NCI-H69 (cell line): ENCODE measurements at regions not wholly inside any gene's neighbourhood (a gene's known extent, or its start where the extent isn't known, plus 50 kb on each side); places are given as distances from the start of the nearest gene placed in this dataset.

Experiments
- DNase-seq: peaks from one replicate; lab custom pipeline; 2025; lab: John Stamatoyannopoulos, UW

DNA sequence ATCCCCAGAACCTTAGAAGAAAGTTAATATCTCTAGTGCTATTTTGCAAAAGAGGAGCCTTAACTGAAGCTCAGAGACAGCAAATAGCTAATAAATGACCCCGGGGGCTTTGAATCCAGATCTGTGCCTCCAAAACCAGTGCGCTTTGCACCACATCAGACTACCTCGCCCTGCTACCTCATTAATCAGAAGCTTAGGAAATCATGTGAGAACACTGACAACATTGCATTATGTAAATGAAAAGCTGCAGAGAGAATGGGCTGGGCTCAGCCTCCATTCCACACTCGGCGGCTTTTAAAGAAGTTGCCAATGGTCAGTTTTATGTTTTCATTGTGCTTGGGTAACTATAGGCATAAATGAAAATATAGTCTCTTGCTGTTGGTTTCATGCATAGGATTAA is 54.0 kb upstream of the STMND1 start:
- no peak for DNase-seq

DNA sequence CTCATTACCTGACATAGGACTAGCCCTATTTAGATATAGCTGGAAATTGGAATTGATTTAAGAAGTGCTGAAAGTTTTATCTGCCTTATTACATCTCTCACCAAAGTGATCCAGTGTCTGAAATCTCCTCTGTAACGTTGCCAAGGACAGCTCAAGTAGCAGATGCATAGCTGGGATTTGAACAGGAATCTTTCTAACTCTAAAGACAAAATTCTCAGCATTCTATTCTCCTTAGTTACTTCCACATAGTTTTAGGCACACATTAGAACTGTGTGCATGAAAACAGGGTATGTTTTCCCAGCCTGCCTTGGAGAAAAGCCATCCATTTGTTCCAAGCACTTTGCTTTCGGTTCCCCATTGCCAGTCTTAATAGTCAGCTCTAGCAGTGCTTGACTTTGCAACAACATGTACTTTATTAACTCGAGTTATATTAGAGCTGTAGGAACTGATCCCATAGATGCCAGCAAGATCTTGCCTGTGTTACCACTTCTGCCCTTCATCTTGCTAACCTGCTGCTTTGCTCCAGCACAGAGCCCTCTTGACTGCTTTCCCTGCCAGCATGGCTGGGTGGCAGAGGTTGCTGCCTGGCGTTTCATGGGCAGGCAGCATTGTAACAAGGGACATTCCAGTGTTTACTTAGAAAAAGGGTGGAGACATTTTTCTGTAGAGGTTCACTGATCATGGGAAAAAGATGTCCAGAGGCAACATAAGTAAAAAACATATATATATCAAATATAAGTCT is 56.1 kb upstream of the STMND1 start:
- peak; percentile 26 for DNase-seq

DNA sequence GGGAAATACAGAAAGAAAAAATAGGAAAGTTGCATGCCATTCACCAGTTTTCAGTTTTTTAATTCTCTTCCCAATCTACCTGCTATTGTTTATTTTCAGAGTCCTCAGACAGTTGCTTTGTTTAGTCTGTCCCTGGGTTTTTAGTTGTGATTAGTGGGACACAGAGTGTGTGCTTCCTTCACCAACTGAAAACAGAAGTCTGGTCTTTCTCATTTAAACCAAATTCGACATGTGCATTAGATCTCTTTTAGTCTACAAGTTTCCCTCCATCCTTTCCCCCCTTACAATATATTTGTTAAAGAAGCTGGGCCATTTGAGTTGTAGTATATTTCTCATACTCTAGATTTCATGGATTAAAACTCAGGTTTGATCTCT is 58.7 kb upstream of the STMND1 start:
- no peak for DNase-seq

GRCh38 chr6:17042422-17043147 is 59.3 kb upstream of the STMND1 start:
- peak; percentile 80 for DNase-seq

DNA sequence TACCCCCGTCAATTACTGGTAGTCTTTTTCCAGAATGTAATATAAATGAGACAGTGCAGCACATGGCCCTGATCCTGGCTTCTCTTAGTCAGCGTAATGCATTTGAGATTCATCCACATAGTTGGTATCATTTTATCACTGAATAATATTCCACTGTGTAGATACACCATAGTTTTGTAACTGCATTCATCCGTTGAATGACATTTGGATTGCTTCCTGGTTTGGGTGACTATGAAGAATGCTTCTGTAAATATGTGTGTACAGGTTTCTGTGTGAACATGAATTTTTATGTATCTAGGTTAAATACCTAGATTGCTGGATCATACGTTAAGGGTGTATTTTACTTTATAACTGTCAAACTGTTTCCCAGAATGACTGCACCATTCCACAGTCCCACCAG is 62.6 kb upstream of the STMND1 start:
- no peak for DNase-seq

GRCh38 chr6:17038316-17038715 is 63.5 kb upstream of the STMND1 start:
- DNase-seq: no peak

DNA sequence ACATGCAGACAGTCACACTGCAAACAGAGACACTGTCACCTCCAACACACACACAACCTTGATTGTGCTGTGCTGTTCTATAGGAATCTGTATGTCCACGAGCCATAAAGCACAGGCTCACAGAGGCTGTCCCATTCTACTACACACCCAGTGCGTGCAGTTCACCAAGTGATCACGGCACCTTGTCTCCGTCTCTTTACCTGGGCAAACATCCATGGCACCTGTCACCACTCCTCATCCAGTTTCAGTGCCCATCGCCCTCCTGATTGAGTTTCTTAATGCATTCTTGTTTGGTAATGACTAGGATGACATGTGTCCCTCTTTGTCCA is 65.8 kb upstream of the STMND1 start:
- DNase-seq: peak; percentile 20

DNA sequence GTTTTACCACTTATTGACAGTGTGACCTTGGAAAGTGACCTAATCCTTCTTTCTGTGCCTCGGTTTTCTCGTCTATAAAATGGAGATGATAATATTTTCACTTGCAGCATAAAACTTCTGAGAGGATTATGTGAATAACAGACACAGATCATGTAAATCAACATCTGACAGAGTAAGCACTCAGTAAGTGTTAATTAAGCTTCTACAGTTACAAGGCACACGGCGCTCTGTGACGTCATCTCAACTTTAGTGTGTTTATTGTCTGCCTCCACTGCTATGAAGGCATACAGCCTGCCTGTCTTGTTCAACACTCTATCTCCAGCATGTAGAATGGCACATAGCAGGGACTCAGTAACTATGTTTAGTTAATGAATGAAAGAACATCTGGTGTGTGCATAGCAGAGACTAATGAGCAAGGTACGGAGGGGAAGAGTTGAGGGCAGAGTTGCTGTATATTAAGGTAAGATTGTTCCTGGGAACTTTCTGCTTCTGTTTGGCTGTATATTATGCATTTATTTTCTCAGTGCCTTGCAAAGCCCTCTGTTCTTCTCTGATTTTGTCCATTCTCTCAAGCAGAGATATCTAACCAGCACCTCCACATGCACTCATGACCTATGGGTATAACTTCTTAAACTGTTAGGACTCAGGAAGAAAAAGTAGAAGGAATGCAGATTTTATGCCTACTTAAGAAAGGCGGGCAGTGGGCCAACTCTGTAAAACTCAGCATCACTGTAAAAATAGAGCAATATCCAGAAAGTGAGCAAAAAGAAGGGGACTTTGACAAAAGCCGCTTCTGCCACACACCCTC is 66.4 kb upstream of the STMND1 start:
- peak; percentile 95 for DNase-seq

GRCh38 chr6:17033746-17034145 is 68.1 kb upstream of the STMND1 start:
- no peak for DNase-seq

DNA sequence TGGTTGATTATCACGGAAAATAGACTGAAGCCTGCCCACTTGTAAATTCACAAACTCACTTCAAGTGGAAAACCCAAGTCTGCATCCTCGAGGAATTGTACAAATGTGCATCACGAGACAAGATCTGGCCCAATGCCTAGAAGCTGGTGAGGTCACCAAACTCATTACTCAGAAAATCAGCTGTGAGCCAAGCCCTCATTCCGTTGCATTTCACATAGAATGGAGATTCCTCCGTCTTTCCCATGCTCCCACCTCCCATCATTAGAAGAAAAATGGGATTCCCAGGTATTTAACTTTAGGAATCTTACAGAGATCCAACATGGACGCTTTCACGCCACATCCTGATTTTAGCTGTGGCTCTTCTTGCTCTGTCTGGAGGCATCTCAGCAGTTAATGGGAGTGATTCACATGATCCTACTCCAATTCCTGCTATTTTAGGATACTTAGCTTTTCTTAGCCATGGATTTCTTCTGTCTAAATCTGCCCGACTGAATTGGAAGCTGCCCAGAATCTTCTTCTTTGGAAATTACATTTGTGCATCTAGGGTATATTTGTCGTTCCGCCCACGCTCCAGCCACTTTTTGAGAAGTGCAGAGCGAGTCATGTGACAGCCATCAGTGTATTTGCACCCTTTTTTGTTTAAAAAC is 68.7 kb upstream of the STMND1 start:
- peak; percentile 74 for DNase-seq

- DNase-seq: peak; percentile 37
Observed at GRCh38 chr6:17032590-17032987, 69.3 kb upstream of the STMND1 start.

GRCh38 chr6:17031961-17032360 is 69.9 kb upstream of the STMND1 start:
- no peak for DNase-seq

GRCh38 chr6:17027441-17027840 is 74.4 kb upstream of the STMND1 start:
- DNase-seq: no peak

- no peak for DNase-seq
Observed at GRCh38 chr6:17022604-17023003, 79.2 kb upstream of the STMND1 start.

- DNase-seq: no peak
Observed at GRCh38 chr6:17021539-17021889, 80.3 kb upstream of the STMND1 start.

- DNase-seq: no peak
Observed at GRCh38 chr6:17020889-17021538, 80.8 kb upstream of the STMND1 start.

- DNase-seq: no peak
Observed at GRCh38 chr6:17018425-17018824, 83.4 kb upstream of the STMND1 start.

GRCh38 chr6:17017416-17017815 is 84.4 kb upstream of the STMND1 start:
- DNase-seq: no peak

DNA sequence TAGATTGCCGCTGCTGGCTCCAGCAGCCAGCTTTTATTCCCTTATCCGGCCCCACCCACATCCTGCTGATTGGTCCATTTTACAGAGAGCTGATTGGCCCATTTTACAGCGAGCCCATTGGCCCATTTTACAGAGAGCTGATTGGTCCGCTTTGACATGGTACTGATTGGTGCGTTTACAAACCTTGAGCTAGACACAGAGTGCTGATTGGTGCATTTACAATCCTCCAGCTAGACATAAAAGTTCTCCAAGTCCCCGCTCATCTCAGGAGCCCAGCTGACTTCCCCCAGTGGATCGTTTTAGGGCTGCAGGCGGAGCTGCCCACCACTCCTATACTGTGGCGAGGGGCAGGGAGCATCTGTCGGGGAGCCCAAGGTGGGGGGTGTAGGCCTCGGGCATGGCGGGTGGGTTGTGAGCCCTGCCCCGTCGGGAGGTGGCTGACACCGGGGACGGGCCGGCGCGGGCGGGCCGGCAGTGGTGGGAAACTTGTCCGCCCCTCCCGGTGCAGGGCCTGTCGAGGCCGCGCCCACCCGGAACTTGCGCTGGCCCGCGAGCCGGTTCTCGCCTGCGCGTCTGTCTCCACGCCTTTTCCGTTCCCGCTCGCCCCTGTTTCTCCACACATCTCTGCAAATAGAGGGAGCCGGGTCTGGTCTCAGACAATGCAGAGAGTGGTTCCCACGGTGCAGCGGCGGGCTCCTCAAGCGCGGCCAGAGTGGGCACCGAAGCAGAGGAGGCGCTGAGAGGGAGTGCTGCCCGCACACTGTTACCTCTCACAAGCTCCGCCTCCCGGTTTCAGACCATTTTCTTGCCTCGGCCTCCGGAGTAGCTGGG is 86.1 kb upstream of the STMND1 start:
- peak; percentile 64 for DNase-seq

DNA sequence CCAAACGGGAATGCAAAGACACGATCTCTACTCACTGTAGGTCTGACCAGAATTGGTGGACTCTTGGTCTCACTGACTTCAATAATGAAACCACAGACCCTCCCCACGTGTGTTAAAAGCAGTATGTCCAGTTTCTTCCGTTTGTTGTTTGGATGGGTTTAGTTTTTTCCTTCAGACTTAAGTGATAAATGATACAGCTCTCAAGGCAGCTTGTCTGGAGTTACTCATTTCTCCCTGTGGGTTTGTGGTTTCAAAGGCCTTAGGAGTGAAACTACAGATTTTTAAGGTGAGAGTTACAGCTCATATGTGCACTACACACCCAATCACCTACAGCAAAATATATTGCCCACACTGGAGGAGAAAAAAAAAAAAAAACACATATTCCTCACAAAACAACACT is 86.7 kb upstream of the STMND1 start:
- no peak for DNase-seq

DNA sequence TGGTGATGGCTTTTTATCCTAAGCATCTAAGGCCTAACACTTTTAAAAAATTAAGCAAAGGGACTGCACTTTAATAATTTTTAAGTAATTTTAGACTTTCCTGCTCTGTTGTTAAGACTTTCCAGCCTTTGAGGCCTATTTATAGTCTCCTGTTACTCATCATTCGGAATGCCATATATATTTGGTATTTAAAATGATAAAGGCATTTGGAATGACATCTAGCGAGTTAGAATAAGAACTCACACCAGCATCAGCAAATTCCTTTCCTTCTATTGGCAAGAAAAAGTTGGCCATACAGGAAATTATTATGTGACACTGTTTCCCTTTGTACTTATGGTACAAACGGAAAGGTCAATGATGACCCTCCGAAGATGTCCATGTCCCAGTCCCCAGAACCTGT is 88.1 kb upstream of the STMND1 start:
- no peak for DNase-seq
